Lower leg skin (tissue), 4 donors: ENCODE measurements at regions not wholly inside any gene's neighbourhood (a gene's known extent, or its start where the extent isn't known, plus 50 kb on each side); places are given as distances from the start of the nearest gene placed in this dataset.

Source experiments
- DNase-seq, 2 donors: peaks; one replicate each; pipeline ENCODE4 v3.0.0-alpha.2; 2019; ENCODE audit warnings: low spot score in 2 of 2
- H3K4me3 ChIP-seq: fragments of 200-600 bp; sonication (generic); 2 replicates; pipeline ENCODE4 v1.5.1; 2017; ENCODE audit warnings: mild to moderate bottlenecking, low read depth; ENCODE audit not compliant: poor library complexity, severe bottlenecking
- POLR2A ChIP-seq, 2 donors: fragments of 450-650 bp; IDR thresholded peaks; one replicate each; pipeline ENCODE4 v1.6.1; 2016 to 2017; ENCODE audit warnings: antibody characterized with exemption in 2 of 2, mild to moderate bottlenecking in 1 of 2, moderate library complexity in 1 of 2
- WGBS, 2 donors: methylation state at CpG; one replicate each; pipeline ENCODE4 v1.1.5; 2018; 5-methylcytosine and 5-hydroxymethylcytosine counted together
- intact Hi-C: fragments of 100-400 bp; cut with DNase I; formaldehyde crosslinking; loops from one replicate; pipeline ENCODE4 v1.15.0; 2023; ENCODE audit warnings: low total_unique reads
- TF ChIP-seq, protein P1 (sequence below), 3 donors: fragments of 450-650 bp; IDR thresholded peaks; one replicate each; pipeline ENCODE4 v1.5.1; 2016; ENCODE audit warnings: antibody characterized with exemption in 3 of 3, mild to moderate bottlenecking in 3 of 3, moderate library complexity in 2 of 3

DNA sequence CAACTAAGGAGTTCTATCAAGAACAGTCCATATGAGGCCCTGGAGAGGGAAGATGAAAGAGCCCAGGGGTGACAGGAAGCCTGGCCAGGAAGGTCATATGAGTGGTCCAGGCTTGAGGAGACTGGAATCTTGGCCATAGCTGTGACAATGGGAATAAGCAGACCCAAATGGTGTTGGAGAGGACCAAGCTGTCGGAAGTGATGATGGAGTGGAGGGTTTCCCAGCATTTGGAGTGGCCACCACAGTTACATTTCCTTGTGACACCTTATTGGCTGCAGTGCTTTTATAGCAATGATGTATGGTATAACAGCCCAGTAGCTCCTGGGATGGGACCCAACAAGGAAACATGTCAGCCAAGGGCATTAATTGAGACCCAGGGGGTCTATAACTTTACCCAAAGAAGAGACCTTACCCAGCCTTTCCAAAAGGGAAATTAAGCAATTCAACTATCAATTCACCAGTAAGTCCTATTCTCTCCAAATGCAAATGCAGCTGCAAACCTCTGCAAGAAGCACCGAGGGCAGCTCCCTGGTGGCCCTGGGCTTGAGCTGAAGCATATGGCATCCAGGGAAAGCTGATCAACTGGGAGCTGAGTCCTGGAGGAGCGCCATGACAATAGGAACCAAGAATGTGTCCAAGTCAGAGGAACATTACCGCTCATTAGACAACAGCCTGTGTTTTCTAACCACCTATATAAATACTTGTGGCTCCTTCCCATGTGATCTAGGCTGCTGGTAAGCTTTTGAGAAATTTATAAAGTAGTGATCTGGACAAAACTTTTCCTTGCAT, 219.4 kb downstream of the SOD2 start:
- TF ChIP-seq POLR2A (IDR thresholded peaks at IDR 0.05), result no peak
- TF ChIP-seq, protein P1, sequence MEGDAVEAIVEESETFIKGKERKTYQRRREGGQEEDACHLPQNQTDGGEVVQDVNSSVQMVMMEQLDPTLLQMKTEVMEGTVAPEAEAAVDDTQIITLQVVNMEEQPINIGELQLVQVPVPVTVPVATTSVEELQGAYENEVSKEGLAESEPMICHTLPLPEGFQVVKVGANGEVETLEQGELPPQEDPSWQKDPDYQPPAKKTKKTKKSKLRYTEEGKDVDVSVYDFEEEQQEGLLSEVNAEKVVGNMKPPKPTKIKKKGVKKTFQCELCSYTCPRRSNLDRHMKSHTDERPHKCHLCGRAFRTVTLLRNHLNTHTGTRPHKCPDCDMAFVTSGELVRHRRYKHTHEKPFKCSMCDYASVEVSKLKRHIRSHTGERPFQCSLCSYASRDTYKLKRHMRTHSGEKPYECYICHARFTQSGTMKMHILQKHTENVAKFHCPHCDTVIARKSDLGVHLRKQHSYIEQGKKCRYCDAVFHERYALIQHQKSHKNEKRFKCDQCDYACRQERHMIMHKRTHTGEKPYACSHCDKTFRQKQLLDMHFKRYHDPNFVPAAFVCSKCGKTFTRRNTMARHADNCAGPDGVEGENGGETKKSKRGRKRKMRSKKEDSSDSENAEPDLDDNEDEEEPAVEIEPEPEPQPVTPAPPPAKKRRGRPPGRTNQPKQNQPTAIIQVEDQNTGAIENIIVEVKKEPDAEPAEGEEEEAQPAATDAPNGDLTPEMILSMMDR (IDR thresholded peaks at IDR 0.05), result no peak
- no peak for DNase-seq
- H3K4me3 ChIP-seq, result no peak overlapping the region
- intact Hi-C loops, result no loop called here
- WGBS, 2 donors, result 70 to 78% methylated on average over 4 of the region's 4 CpGs

DNA sequence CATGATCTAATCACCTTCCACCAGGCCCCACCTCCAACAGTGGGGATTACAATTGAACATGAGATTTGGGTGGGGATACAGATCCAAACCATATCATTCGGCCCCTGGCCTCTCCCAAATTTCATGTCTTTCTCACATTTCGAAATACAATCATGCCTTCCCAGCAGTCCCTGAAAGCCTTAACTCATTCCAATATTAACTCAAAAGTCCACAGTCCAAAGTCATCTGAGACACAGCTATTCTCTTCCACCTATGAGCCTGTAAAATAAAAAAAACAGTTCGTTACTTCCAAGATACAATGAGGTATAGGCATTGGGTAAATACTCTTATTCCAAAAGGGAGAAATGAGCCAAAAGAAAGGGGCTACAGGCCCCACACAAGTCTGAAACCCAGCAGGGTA, 222.6 kb downstream of the SOD2 start:
- WGBS, 2 donors, result 87 to 91% methylated on average over 3 of the region's 3 CpGs
- no peak for DNase-seq
- no peak overlapping the region for H3K4me3 ChIP-seq
- no peak for TF ChIP-seq POLR2A (IDR thresholded peaks at IDR 0.05)
- TF ChIP-seq, protein P1 (IDR thresholded peaks at IDR 0.05), result no peak
- intact Hi-C loops, result no loop called here

DNA sequence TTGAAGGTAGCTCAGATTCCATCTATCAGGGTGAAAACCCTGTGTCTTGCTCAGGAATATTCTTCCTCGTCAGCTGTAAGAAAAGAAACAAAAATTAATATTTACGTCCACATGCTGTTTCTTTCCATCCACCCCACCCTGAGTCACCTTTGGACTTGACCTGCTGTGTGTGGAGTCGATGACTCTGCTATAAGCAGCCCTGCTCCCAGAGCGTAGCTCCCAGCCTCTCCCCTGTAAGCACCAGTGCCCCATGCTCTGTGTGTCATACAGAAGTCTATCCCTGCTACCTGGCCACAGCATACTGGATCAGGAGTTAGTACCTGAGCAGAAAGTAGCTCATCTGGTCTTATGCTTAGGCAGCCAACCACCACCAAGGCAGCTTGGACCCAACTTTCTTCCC, 223.6 kb downstream of the SOD2 start:
- H3K4me3 ChIP-seq, result no peak overlapping the region
- no peak for DNase-seq
- 87 to 92% methylated on average over 4 of the region's 4 CpGs for WGBS, 2 donors
- intact Hi-C loops, result no loop called here
- no peak for TF ChIP-seq POLR2A (IDR thresholded peaks at IDR 0.05)
- TF ChIP-seq, protein P1 (IDR thresholded peaks at IDR 0.05), result no peak

DNA sequence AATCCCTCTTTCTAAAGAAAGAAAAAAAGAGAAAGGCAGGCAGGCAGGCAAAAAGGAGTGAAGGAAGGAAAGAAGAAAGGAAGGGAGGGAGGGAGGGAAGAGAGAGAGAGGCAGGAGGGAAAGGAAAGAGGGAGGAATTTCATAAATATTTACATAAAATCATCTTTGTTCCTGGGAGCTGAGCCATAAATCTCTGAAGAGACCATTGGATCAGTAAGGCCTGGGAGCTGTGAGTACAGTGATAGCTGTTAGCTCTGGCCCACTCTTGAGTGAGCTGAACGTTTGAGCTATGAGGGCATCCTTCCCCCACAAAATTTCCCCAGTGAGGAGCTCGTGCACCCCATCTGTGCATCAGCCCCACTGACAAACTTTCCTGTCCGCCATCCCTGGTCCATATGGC, 224.0 kb downstream of the SOD2 start:
- H3K4me3 ChIP-seq, result no peak overlapping the region
- 79 to 83% methylated on average over 3 of the region's 3 CpGs for WGBS, 2 donors
- intact Hi-C loops, result no loop called here
- DNase-seq, result no peak
- TF ChIP-seq, protein P1 (IDR thresholded peaks at IDR 0.05), result no peak
- TF ChIP-seq POLR2A (IDR thresholded peaks at IDR 0.05), result no peak

DNA sequence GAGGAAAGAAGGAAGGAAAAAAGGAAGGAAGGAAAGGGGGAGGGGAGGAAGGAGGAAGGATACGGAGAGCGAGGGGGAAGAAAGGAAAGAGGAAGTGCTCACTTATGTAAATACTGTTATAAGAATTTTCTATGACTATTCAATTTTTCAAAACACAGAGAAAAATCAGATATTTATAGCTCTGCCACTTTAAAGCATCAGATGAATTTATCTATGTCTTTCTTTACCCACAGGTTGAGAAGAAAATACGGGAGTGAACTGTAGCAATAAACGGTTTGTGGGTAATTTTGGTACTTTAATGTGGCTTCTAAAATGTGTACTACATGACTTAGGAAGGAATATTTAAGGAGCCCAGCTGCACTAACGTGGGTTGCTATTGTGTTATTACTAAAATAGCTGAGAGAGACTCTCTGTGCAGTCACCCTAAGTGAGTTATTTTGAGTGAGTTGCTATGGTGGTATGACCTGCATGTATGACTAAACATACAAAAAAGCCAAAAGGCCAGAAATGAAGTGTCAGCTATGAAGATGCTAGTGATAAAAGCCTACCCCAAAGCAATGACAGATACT, 225.5 kb downstream of the SOD2 start:
- intact Hi-C loops, result no loop called here
- 49 to 52% methylated on average over 5 of the region's 5 CpGs for WGBS, 2 donors
- DNase-seq, result no peak
- no peak for TF ChIP-seq POLR2A (IDR thresholded peaks at IDR 0.05)
- TF ChIP-seq, protein P1 (IDR thresholded peaks at IDR 0.05), result no peak
- no peak overlapping the region for H3K4me3 ChIP-seq
